CD4-positive, alpha-beta T cell treated with Interleukin-6 at 100 ng/mL for 8 hours (primary cell): ENCODE measurements at regions not wholly inside any gene's neighbourhood (a gene's known extent, or its start where the extent isn't known, plus 50 kb on each side); places are given as distances from the start of the nearest gene placed in this dataset.
"Not testable (repeated sequence)": the region's sequence is repeated elsewhere in the genome, so short reads cannot be mapped to it uniquely, and the experiment has no call there.

Experiments used
- DNase-seq: peaks from one replicate; pipeline ENCODE4 v3.0.0-alpha.2; 2020; ENCODE audit warnings: mixed read lengths, low spot score

- DNase-seq = not testable (repeated sequence)
Measured at GRCh38 chr2:87198422-87198821, 176.8 kb upstream of the PLGLB1 start.

- not testable (repeated sequence) for DNase-seq
Measured at GRCh38 chr2:87199228-87199627, 177.6 kb upstream of the PLGLB1 start.

- DNase-seq = not testable (repeated sequence)
Measured at GRCh38 chr2:87204569-87205147, 183.0 kb upstream of the PLGLB1 start.

GRCh38 chr2:87212938-87213337, 191.3 kb upstream of the PLGLB1 start:
- DNase-seq = not testable (repeated sequence)

GRCh38 chr2:87217005-87217404, 195.4 kb upstream of the PLGLB1 start:
- not testable (repeated sequence) for DNase-seq

- DNase-seq = not testable (repeated sequence)
Measured at GRCh38 chr2:87217741-87218410, 196.2 kb upstream of the PLGLB1 start.

GRCh38 chr2:87220651-87221050, 199.0 kb upstream of the PLGLB1 start:
- DNase-seq = not testable (repeated sequence)

GRCh38 chr2:87222131-87222530, 200.5 kb upstream of the PLGLB1 start:
- not testable (repeated sequence) for DNase-seq

- DNase-seq = not testable (repeated sequence)
Measured at GRCh38 chr2:87223873-87224272, 202.2 kb upstream of the PLGLB1 start.

GRCh38 chr2:87229091-87229689, 207.5 kb upstream of the PLGLB1 start:
- DNase-seq = not testable (repeated sequence)

- DNase-seq = not testable (repeated sequence)
Measured at GRCh38 chr2:87229964-87230363, 208.3 kb upstream of the PLGLB1 start.

GRCh38 chr2:87235333-87235981, 213.8 kb upstream of the PLGLB1 start:
- not testable (repeated sequence) for DNase-seq

GRCh38 chr2:87237570-87238336, 216.1 kb upstream of the PLGLB1 start:
- DNase-seq = not testable (repeated sequence)

- not testable (repeated sequence) for DNase-seq
Measured at GRCh38 chr2:87239558-87240215, 218.0 kb upstream of the PLGLB1 start.

- not testable (repeated sequence) for DNase-seq
Measured at GRCh38 chr2:87246066-87246717, 224.5 kb upstream of the PLGLB1 start.

GRCh38 chr2:87252046-87252445, 230.4 kb upstream of the PLGLB1 start:
- not testable (repeated sequence) for DNase-seq

GRCh38 chr2:87254562-87254961, 232.9 kb upstream of the PLGLB1 start:
- DNase-seq = not testable (repeated sequence)

GRCh38 chr2:87255410-87255809, 233.8 kb upstream of the PLGLB1 start:
- not testable (repeated sequence) for DNase-seq

GRCh38 chr2:87258887-87259286, 237.2 kb upstream of the PLGLB1 start:
- DNase-seq = not testable (repeated sequence)

GRCh38 chr2:87262184-87262702, 240.6 kb upstream of the PLGLB1 start:
- DNase-seq = not testable (repeated sequence)
